ENCODE measurements at regions not wholly inside any gene's neighbourhood (a gene's known extent, or its start where the extent isn't known, plus 50 kb on each side); places are given as distances from the start of the nearest gene placed in this dataset.

- no peak overlapping the region for H3K27ac ChIP-seq (ENCODE audit: low read depth, low read length)
- RAD21 ChIA-PET (ENCODE audit: low non-redundant PET in 1 of 2, low total read pairs in 2 of 2, uncharacterized antibody in 2 of 2, unreplicated experiment in 2 of 2), result no interaction called here
- no peaks in the 10 kb centered on the region for H3K9me2 ChIP-seq (ENCODE audit: insufficient read depth)
These were observed 90.2 kb downstream of the NFKBIZ start for GRCh38 chr3:101939361-101940049.

More at GRCh38 chr3:101939361-101940049, 90.2 kb downstream of the NFKBIZ start:
- H2AFZ ChIP-seq (ENCODE audit: low read depth, low read length, poor library complexity, severe bottlenecking), result no peak overlapping the region
- TF ChIP-seq RAD21 (IDR thresholded peaks at IDR 0.05; ENCODE audit: low read depth) (no peak), POLR2A (IDR thresholded peaks at IDR 0.05; ENCODE audit: borderline replicate concordance, extremely low read depth, insufficient read depth, insufficient read length) (no peak), SP1 (IDR thresholded peaks at IDR 0.05; ENCODE audit: low read depth) (no peak), MAX (IDR thresholded peaks at IDR 0.05) (no peak), ATF3 (IDR thresholded peaks at IDR 0.05) (no peak), ELF1 (IDR thresholded peaks at IDR 0.05; ENCODE audit: borderline replicate concordance, low read depth) (no peak), FOSL1 (IDR thresholded peaks at IDR 0.05; ENCODE audit: low read depth) (no peak), EZH2phosphoT487 (IDR thresholded peaks at IDR 0.05; ENCODE audit: borderline replicate concordance) (no peak), YY1 (IDR thresholded peaks at IDR 0.05; ENCODE audit: extremely low read depth, insufficient replicate concordance, low read depth, low read length) (no peak), REST (IDR thresholded peaks at IDR 0.05; ENCODE audit: low read depth) (no peak), ZNF274 (IDR thresholded peaks at IDR 0.05; ENCODE audit: low read depth, low read length) (no peak), CEBPB (IDR thresholded peaks at IDR 0.05; ENCODE audit: low read depth) (no peak), EGR1 (IDR thresholded peaks at IDR 0.05; ENCODE audit: low read depth) (no peak), CTCF (IDR thresholded peaks at IDR 0.05 in 2 of 3, conservative IDR thresholded peaks at IDR 0.05 in 1 of 3; ENCODE audit: borderline replicate concordance in 1 of 3, insufficient read depth in 1 of 3, low read depth in 2 of 3, low read length in 2 of 3) (no peak), ZFX (IDR thresholded peaks at IDR 0.05) (no peak), TCF7L2 (IDR thresholded peaks at IDR 0.05; ENCODE audit: borderline replicate concordance, extremely low read depth, insufficient read depth, insufficient read length) (no peak), POLR2AphosphoS5 (IDR thresholded peaks at IDR 0.05; ENCODE audit: low read depth, low read length) (no peak), JUND (IDR thresholded peaks at IDR 0.05) (no peak), ZBTB33 (IDR thresholded peaks at IDR 0.05; ENCODE audit: extremely low read depth, insufficient replicate concordance, low read length) (no peak), EZH2 (IDR thresholded peaks at IDR 0.05) (no peak)
- intact Hi-C loops (cut with micrococcal nuclease), result no loop called here
- H3K4me1 ChIP-seq (ENCODE audit: control insufficient read depth in 1 of 2, insufficient read depth in 2 of 2, low read length in 2 of 2), result peaks cover 0 to 12% of the 10 kb centered on the region in 2 experiments; a peak in 2 of 4 replicates
- H3K4me3 ChIP-seq (replicated peaks in 1 of 2; ENCODE audit: low read depth in 1 of 2, low read length in 2 of 2), result no peak overlapping the region
- no TSS peak for BruUV-seq (replicated peaks)
- ChIA-PET CTCF (no interaction called here), POLR2A (no interaction called here)
- ATAC-seq (no peak), DNase-seq (ENCODE audit: low read depth, low spot score) (no peak)
- no peaks in the 10 kb centered on the region for H4K20me1 ChIP-seq (ENCODE audit: insufficient read depth)
- H3K79me2 ChIP-seq (ENCODE audit: insufficient read depth, low read length), result no peaks in the 10 kb centered on the region
- no peaks in the 10 kb centered on the region for H3K36me3 ChIP-seq (ENCODE audit: control insufficient read depth in 1 of 2, insufficient read depth in 2 of 2, low read length in 2 of 2)
- H3K9me3 ChIP-seq (ENCODE audit: control insufficient read depth in 1 of 2, insufficient read depth in 1 of 2, low read depth in 1 of 2, low read length in 2 of 2), result no peaks in the 10 kb centered on the region
- H3K9ac ChIP-seq (ENCODE audit: low read length), result no peak overlapping the region
- no peak overlapping the region for H3K4me2 ChIP-seq (ENCODE audit: low read length)
- H3K27me3 ChIP-seq (ENCODE audit: insufficient read depth, low read length), result no peaks in the 10 kb centered on the region

Data from HCT116 (cell line).